Activated naive CD4-positive, alpha-beta T cell treated with anti-CD3 and anti-CD28 coated beads, Interleukin-2, amount 50 U/mL, for 16 hours (primary cell): ENCODE measurements at regions not wholly inside any gene's neighbourhood (a gene's known extent, or its start where the extent isn't known, plus 50 kb on each side); places are given as distances from the start of the nearest gene placed in this dataset.
"Not testable (repeated sequence)": the region's sequence is repeated elsewhere in the genome, so short reads cannot be mapped to it uniquely, and the experiment has no call there.

Experiments used
- DNase-seq: peaks from one replicate; pipeline ENCODE4 v3.0.0-alpha.2; 2020

- DNase-seq: no peak
These were observed 991.4 kb upstream of the CELF4 start for GRCh38 chr18:38557006-38557405.

- no peak for DNase-seq
These were observed 987.2 kb upstream of the CELF4 start for GRCh38 chr18:38552732-38553321.

GRCh38 chr18:38551881-38552280 lies 986.3 kb upstream of the CELF4 start:
- DNase-seq: no peak

GRCh38 chr18:38545071-38545470 lies 979.5 kb upstream of the CELF4 start:
- DNase-seq: no peak

- DNase-seq: no peak
These were observed 974.3 kb upstream of the CELF4 start for GRCh38 chr18:38539856-38540255.

GRCh38 chr18:38539371-38539770 lies 973.8 kb upstream of the CELF4 start:
- DNase-seq: no peak

- DNase-seq: no peak
These were observed 968.5 kb upstream of the CELF4 start for GRCh38 chr18:38534073-38534472.

- no peak for DNase-seq
These were observed 961.3 kb upstream of the CELF4 start for GRCh38 chr18:38526922-38527321.

- DNase-seq: no peak
These were observed 959.4 kb upstream of the CELF4 start for GRCh38 chr18:38525039-38525438.

- DNase-seq: no peak
These were observed 955.2 kb upstream of the CELF4 start for GRCh38 chr18:38520786-38521185.

- no peak for DNase-seq
These were observed 936.9 kb upstream of the CELF4 start for GRCh38 chr18:38502539-38502938.

GRCh38 chr18:38497266-38497665 lies 931.7 kb upstream of the CELF4 start:
- DNase-seq: no peak

- no peak for DNase-seq
These were observed 930.7 kb upstream of the CELF4 start for GRCh38 chr18:38496222-38496793.

- DNase-seq: no peak
These were observed 928.5 kb upstream of the CELF4 start for GRCh38 chr18:38494065-38494464.

GRCh38 chr18:38491195-38491594 lies 925.6 kb upstream of the CELF4 start:
- no peak for DNase-seq

GRCh38 chr18:38489721-38490120 lies 924.1 kb upstream of the CELF4 start:
- not testable (repeated sequence) for DNase-seq

- DNase-seq: no peak
These were observed 921.9 kb upstream of the CELF4 start for GRCh38 chr18:38487521-38487920.

- DNase-seq: no peak
These were observed 917.7 kb upstream of the CELF4 start for GRCh38 chr18:38483326-38483725.

GRCh38 chr18:38481576-38481975 lies 916.0 kb upstream of the CELF4 start:
- no peak for DNase-seq

GRCh38 chr18:38475686-38476085 lies 910.1 kb upstream of the CELF4 start:
- DNase-seq: no peak

GRCh38 chr18:38473535-38473934 lies 907.9 kb upstream of the CELF4 start:
- no peak for DNase-seq

GRCh38 chr18:38470421-38470820 lies 904.8 kb upstream of the CELF4 start:
- DNase-seq: no peak

- DNase-seq: no peak
These were observed 900.8 kb upstream of the CELF4 start for GRCh38 chr18:38466426-38466825.

- DNase-seq: no peak
These were observed 898.4 kb upstream of the CELF4 start for GRCh38 chr18:38464024-38464423.

- no peak for DNase-seq
These were observed 895.1 kb upstream of the CELF4 start for GRCh38 chr18:38460657-38461056.
